ENCODE measurements at regions not wholly inside any gene's neighbourhood (a gene's known extent, or its start where the extent isn't known, plus 50 kb on each side); places are given as distances from the start of the nearest gene placed in this dataset.
"Not testable (repeated sequence)": the region's sequence is repeated elsewhere in the genome, so short reads cannot be mapped to it uniquely, and the experiment has no call there.

GRCh38 chrX:13945787-13946186 is 83.9 kb downstream of the GEMIN8 start:
- TF ChIP-seq RAD21 (conservative IDR thresholded peaks at IDR 0.05); POLR2AphosphoS5 (IDR thresholded peaks at IDR 0.05); CTCF (IDR thresholded peaks at IDR 0.05; ENCODE audit: poor library complexity, severe bottlenecking); EZH2 (IDR thresholded peaks at IDR 0.05; ENCODE audit: borderline replicate concordance, insufficient read depth, low read length, poor library complexity, severe bottlenecking); EP300 (conservative IDR thresholded peaks at IDR 0.05; ENCODE audit: poor library complexity, severe bottlenecking); SMC3 (conservative IDR thresholded peaks at IDR 0.05; ENCODE audit: poor library complexity); MXI1 (conservative IDR thresholded peaks at IDR 0.05; ENCODE audit: poor library complexity, severe bottlenecking): not testable (repeated sequence)
- TF ChIP-seq, protein P1, sequence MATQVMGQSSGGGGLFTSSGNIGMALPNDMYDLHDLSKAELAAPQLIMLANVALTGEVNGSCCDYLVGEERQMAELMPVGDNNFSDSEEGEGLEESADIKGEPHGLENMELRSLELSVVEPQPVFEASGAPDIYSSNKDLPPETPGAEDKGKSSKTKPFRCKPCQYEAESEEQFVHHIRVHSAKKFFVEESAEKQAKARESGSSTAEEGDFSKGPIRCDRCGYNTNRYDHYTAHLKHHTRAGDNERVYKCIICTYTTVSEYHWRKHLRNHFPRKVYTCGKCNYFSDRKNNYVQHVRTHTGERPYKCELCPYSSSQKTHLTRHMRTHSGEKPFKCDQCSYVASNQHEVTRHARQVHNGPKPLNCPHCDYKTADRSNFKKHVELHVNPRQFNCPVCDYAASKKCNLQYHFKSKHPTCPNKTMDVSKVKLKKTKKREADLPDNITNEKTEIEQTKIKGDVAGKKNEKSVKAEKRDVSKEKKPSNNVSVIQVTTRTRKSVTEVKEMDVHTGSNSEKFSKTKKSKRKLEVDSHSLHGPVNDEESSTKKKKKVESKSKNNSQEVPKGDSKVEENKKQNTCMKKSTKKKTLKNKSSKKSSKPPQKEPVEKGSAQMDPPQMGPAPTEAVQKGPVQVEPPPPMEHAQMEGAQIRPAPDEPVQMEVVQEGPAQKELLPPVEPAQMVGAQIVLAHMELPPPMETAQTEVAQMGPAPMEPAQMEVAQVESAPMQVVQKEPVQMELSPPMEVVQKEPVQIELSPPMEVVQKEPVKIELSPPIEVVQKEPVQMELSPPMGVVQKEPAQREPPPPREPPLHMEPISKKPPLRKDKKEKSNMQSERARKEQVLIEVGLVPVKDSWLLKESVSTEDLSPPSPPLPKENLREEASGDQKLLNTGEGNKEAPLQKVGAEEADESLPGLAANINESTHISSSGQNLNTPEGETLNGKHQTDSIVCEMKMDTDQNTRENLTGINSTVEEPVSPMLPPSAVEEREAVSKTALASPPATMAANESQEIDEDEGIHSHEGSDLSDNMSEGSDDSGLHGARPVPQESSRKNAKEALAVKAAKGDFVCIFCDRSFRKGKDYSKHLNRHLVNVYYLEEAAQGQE (IDR thresholded peaks at IDR 0.05; ENCODE audit: borderline replicate concordance), result not testable (repeated sequence)

Measured in neural cell (in vitro differentiated cells).